Lower leg skin (tissue), 3 donors: ENCODE measurements at regions not wholly inside any gene's neighbourhood (a gene's known extent, or its start where the extent isn't known, plus 50 kb on each side); places are given as distances from the start of the nearest gene placed in this dataset.
"Not testable (repeated sequence)": the region's sequence is repeated elsewhere in the genome, so short reads cannot be mapped to it uniquely, and the experiment has no call there.

Source experiments
- POLR2A ChIP-seq, 2 donors: fragments of 450-650 bp; IDR thresholded peaks; one replicate each; pipeline ENCODE4 v1.6.1; 2016 to 2017; ENCODE audit warnings: antibody characterized with exemption in 2 of 2, mild to moderate bottlenecking in 1 of 2, moderate library complexity in 1 of 2
- TF ChIP-seq, protein P1 (sequence below), 3 donors: fragments of 450-650 bp; IDR thresholded peaks; one replicate each; pipeline ENCODE4 v1.5.1; 2016; ENCODE audit warnings: antibody characterized with exemption in 3 of 3, mild to moderate bottlenecking in 3 of 3, moderate library complexity in 2 of 3

DNA sequence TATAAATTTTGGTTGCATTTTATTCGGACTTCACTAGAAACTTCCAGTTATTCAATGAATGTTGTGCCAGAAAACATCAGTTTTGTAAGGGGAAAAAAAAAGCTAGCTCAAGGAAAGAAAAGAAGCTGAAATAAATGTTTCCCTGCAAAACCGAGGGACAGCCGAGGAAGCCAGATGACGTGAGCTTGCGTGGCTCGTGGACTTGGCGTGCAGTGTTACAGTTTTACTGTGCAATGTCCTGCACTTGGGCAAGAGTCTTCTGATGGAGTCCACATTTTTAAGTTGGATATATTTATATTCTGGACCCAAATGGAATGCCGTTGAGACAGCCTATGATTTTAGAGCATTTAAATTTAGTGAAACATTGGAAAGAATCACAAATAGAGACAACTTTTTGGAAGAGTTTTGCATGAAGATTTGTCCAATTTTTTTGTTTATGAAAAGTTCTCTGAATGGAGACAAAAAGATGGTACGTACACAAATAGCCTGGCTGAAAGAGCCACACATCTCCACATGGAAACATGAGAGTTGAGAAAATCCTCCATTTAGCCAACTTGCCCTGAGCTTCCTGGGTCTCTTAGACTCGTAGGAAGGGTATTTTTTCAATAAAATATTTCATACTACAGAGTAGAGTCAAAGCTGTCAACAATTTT lies 210.5 kb downstream of the BANP start:
- TF ChIP-seq, protein P1, sequence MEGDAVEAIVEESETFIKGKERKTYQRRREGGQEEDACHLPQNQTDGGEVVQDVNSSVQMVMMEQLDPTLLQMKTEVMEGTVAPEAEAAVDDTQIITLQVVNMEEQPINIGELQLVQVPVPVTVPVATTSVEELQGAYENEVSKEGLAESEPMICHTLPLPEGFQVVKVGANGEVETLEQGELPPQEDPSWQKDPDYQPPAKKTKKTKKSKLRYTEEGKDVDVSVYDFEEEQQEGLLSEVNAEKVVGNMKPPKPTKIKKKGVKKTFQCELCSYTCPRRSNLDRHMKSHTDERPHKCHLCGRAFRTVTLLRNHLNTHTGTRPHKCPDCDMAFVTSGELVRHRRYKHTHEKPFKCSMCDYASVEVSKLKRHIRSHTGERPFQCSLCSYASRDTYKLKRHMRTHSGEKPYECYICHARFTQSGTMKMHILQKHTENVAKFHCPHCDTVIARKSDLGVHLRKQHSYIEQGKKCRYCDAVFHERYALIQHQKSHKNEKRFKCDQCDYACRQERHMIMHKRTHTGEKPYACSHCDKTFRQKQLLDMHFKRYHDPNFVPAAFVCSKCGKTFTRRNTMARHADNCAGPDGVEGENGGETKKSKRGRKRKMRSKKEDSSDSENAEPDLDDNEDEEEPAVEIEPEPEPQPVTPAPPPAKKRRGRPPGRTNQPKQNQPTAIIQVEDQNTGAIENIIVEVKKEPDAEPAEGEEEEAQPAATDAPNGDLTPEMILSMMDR (IDR thresholded peaks at IDR 0.05) = not testable (repeated sequence)
- TF ChIP-seq POLR2A (IDR thresholded peaks at IDR 0.05) = not testable (repeated sequence)
